HEK293T (cell line): ENCODE measurements at regions not wholly inside any gene's neighbourhood (a gene's known extent, or its start where the extent isn't known, plus 50 kb on each side); places are given as distances from the start of the nearest gene placed in this dataset.

Experiments
- BHLHE40 ChIP-seq: fragments of 450-650 bp; IDR thresholded peaks from 2 replicates; pipeline ENCODE4 v1.6.1; 2016; ENCODE audit warnings: mild to moderate bottlenecking, moderate library complexity, borderline replicate concordance
- L3MBTL2 ChIP-seq: fragments of 450-650 bp; conservative IDR thresholded peaks from 2 replicates; pipeline ENCODE4 v1.6.1; 2016; ENCODE audit warnings: mild to moderate bottlenecking
- PKNOX1 ChIP-seq: fragments of 450-650 bp; IDR thresholded peaks from 2 replicates; pipeline ENCODE4 v1.6.1; 2016
- SP1 ChIP-seq: fragments of 450-650 bp; IDR thresholded peaks from 2 replicates; pipeline ENCODE4 v1.6.1; 2017
- SUZ12 ChIP-seq: fragments of 450-650 bp; IDR thresholded peaks from 2 replicates; pipeline ENCODE4 v1.6.1; 2016; ENCODE audit warnings: mild to moderate bottlenecking

GRCh38 chr10:8350250-8350967, 295.9 kb downstream of the GATA3 start:
- TF ChIP-seq PKNOX1, result no peak
- no peak for TF ChIP-seq SP1
- no peak for TF ChIP-seq SUZ12
- TF ChIP-seq BHLHE40, result no peak
- no peak for TF ChIP-seq L3MBTL2
